Mesodermal cell (in vitro differentiated cells): ENCODE measurements at regions not wholly inside any gene's neighbourhood (a gene's known extent, or its start where the extent isn't known, plus 50 kb on each side); places are given as distances from the start of the nearest gene placed in this dataset.

Source experiments
- H3K27ac ChIP-seq: 2 replicates; pipeline ENCODE4 v1.7.0; 2013; ENCODE audit warnings: mild to moderate bottlenecking, low read depth, low read length, moderate library complexity; ENCODE audit not compliant: severe bottlenecking
- H3K36me3 ChIP-seq: 2 replicates; pipeline ENCODE4 v1.7.1; 2013; ENCODE audit warnings: mild to moderate bottlenecking, low read length, moderate library complexity; ENCODE audit not compliant: control insufficient read depth, insufficient read depth
- H3K4me1 ChIP-seq: one replicate; pipeline ENCODE4 v1.7.1; 2013; ENCODE audit warnings: mild to moderate bottlenecking, low read length; ENCODE audit not compliant: insufficient read depth, control insufficient read depth, poor library complexity, severe bottlenecking
- H3K4me3 ChIP-seq: 2 replicates; pipeline ENCODE4 v1.7.0; 2013; ENCODE audit warnings: low read length, control low read depth, mild to moderate bottlenecking; ENCODE audit not compliant: insufficient read depth, poor library complexity, severe bottlenecking; ENCODE audit errors: extremely low read depth
- H3K9me3 ChIP-seq: 2 replicates; pipeline ENCODE4 v1.7.1; 2013; ENCODE audit warnings: mild to moderate bottlenecking, low read length, moderate library complexity; ENCODE audit not compliant: control insufficient read depth
- WGBS, 2 experiments: methylation state at CpG; one replicate each; pipeline ENCODE4 v1.1.5; 2013; ENCODE audit warnings: missing lambda C conversion rate in 2 of 2; ENCODE audit not compliant: insufficient coverage in 2 of 2; 5-methylcytosine and 5-hydroxymethylcytosine counted together

- no peaks in the 10 kb centered on the region for H3K36me3 ChIP-seq
- no CpG with 5 or more reads among the region's 2 CpGs for WGBS, 2 experiments
- peak overlapping the region; percentile 31 for H3K27ac ChIP-seq
- no peaks in the 10 kb centered on the region for H3K4me1 ChIP-seq
- H3K9me3 ChIP-seq = no peaks in the 10 kb centered on the region
- H3K4me3 ChIP-seq = no peak overlapping the region
Observed at GRCh38 chr2:78383576-78383975, 641.9 kb upstream of the REG3G start.

- Histone ChIP-seq H3K27ac (no peak overlapping the region), H3K4me1 (no peaks in the 10 kb centered on the region), H3K4me3 (no peak overlapping the region), H3K36me3 (no peaks in the 10 kb centered on the region), H3K9me3 (no peaks in the 10 kb centered on the region)
- WGBS, 2 experiments = 94 to 98% methylated on average over 3 to 6 of the region's 6 CpGs
Observed at GRCh38 chr2:78397198-78397597, 628.3 kb upstream of the REG3G start.

DNA sequence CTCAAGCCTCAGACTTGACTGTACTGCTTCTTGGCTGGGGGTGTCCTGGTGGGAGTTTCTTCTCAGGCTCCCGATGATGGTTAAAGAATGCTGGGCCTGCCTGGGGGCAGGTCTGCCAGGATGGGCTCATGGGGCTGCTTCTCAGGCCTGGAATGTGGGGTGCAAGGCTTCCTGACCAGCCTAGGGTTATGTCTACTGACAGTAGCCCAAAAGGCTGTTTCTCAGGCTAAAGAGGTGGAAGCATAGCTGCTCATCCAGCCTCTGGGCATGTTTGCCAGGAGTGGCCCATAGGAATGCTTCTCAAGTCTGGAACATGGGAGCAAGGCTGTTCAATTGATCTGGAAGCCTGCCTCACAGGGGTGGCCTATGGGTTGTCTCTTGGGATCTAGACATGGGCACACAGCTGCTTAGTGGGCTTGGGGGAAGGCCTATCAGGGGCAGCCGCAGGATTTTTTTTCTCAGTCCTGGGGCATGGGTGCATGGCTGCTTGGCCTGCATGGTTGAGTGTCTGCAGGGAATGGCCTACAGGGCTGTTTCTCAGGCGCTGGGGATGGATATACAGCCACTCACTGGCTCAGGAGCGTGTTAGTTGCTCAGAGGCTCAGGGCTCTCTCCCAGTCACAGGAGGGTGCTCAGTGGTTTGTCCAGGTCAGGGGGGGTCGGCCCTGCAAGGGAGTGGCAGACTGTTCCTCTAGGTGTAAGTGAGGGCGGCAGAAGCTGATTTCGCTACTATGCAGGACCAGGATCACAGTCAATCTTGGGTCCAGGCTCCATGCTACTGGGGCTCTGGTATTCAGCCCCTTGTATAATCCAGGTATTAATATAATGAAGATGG lies 617.3 kb upstream of the REG3G start:
- Histone ChIP-seq H3K4me1 (no peaks in the 10 kb centered on the region), H3K36me3 (no peaks in the 10 kb centered on the region), H3K27ac (no peak overlapping the region), H3K4me3 (no peak overlapping the region), H3K9me3 (no peaks in the 10 kb centered on the region)
- 87 to 89% methylated on average over 3 to 6 of the region's 7 CpGs for WGBS, 2 experiments

GRCh38 chr2:78408795-78409118 lies 616.7 kb upstream of the REG3G start:
- WGBS, 2 experiments = 94 to 100% methylated on average over 2 of the region's 2 CpGs
- Histone ChIP-seq H3K4me1 (no peaks in the 10 kb centered on the region), H3K27ac (no peak overlapping the region), H3K36me3 (no peaks in the 10 kb centered on the region), H3K9me3 (no peaks in the 10 kb centered on the region), H3K4me3 (no peak overlapping the region)

DNA sequence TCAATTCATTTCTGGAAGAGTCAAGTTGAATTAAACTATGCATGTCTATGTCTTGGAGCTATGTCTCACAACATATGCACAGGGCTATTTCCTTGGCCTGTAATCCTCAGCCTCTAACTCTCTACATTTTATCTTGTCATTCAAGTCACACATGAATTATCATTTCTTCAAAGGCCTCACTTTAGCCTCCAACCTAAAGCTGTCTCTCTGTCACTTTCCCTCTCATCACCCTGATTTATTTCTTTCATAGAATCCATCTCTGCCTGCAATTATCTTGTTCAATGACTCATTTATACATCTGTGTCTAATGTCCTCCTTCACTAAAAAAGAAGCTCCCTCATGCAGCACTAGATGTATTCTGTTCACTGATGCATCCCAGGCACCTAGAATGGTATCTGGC lies 614.2 kb upstream of the REG3G start:
- H3K4me1 ChIP-seq = no peaks in the 10 kb centered on the region
- no peak overlapping the region for H3K4me3 ChIP-seq
- H3K36me3 ChIP-seq = no peaks in the 10 kb centered on the region
- no peaks in the 10 kb centered on the region for H3K9me3 ChIP-seq
- no peak overlapping the region for H3K27ac ChIP-seq

DNA sequence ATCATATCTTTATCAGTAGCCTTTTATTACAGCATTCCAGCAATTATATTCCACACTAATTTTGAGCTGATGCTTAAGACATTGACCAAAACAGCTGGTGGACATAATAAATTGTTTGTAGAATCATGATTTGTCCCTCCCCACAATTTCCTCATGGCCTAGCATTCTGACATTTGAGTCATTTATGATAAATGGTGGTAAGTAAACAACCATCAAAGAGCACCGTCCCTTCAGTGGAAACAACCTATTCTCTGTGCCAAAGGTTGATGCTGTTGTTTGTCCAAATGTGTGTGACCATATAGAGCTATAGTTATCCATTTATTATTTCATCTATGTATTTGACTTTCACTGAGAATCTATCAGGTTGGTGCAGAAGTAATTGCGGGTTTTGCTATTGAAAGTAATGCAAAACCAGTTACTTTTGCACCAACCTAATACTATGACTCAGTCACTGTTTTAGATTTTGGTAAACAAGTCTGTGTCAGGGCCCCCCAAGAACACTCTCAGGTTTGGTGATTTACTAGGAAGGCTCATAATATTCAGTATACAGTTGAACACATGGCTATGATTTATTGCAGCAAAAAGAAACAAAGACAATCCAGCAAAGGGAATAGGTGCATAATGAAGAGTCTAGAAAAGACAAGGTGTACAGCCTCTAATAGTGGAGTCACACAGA lies 608.7 kb upstream of the REG3G start:
- Histone ChIP-seq H3K27ac (peak overlapping the region; percentile 75), H3K9me3 (no peaks in the 10 kb centered on the region), H3K4me1 (no peaks in the 10 kb centered on the region), H3K36me3 (no peaks in the 10 kb centered on the region), H3K4me3 (no peak overlapping the region)
- WGBS, 2 experiments = no CpG with 5 or more reads among the region's 2 CpGs

DNA sequence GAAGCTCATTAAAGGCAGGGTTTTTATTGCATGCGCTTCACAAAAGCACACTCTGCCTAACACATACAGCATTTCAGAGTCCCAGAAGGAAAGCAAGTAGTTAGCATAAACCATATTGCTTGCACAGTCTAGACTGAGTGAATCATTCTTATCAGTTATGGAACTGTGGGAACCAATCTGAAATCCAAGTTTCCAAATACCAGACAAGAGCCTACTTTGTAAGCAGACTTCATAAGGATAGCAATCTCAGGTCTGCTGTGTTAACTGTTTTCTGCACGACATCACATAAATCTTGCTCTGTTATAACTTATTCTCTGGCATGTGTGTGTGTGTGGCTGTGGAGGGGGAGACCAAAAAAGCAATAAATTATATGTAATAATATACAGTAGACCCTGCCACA lies 608.1 kb upstream of the REG3G start:
- Histone ChIP-seq H3K36me3 (no peaks in the 10 kb centered on the region), H3K4me3 (no peak overlapping the region), H3K9me3 (no peaks in the 10 kb centered on the region), H3K4me1 (no peaks in the 10 kb centered on the region), H3K27ac (peak overlapping the region; percentile 75)
- WGBS, 2 experiments = 73 to 100% methylated on average over 1 of the region's 2 CpGs

- no peaks in the 10 kb centered on the region for H3K36me3 ChIP-seq
- no peak overlapping the region for H3K4me3 ChIP-seq
- H3K27ac ChIP-seq = no peak overlapping the region
- H3K4me1 ChIP-seq = no peaks in the 10 kb centered on the region
- H3K9me3 ChIP-seq = no peaks in the 10 kb centered on the region
- WGBS, 2 experiments = 88% methylated on average over 1 of the region's 2 CpGs; no CpG with 5 or more reads in 1 of the 2 experiments
Observed at GRCh38 chr2:78418021-78418420, 607.5 kb upstream of the REG3G start.

DNA sequence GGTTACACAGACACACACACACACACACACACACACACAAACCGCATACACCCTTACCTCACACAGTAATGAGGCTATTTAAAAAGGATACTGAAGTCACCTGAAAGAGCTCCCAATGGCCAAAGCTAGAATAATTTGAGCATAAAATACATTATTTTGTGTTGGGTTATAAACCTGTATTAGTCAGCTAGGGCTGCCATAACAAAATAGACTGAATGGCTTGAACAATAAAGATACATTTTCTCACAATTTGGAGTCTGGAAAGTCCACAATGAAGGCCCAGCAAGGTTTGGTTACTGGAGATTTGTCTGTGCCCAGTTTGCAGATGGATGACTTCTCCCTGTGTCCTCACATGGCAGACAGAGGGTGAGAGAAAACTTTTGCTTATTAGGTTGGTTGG lies 605.4 kb upstream of the REG3G start:
- no CpG with 5 or more reads among the region's 1 CpG for WGBS, 2 experiments
- Histone ChIP-seq H3K4me1 (no peaks in the 10 kb centered on the region), H3K4me3 (no peak overlapping the region), H3K27ac (no peak overlapping the region), H3K9me3 (no peaks in the 10 kb centered on the region), H3K36me3 (no peaks in the 10 kb centered on the region)

GRCh38 chr2:78423631-78424030 lies 601.9 kb upstream of the REG3G start:
- WGBS, 2 experiments = no CpG with 5 or more reads among the region's 1 CpG
- Histone ChIP-seq H3K36me3 (no peaks in the 10 kb centered on the region), H3K4me3 (no peak overlapping the region), H3K9me3 (no peaks in the 10 kb centered on the region), H3K4me1 (no peaks in the 10 kb centered on the region), H3K27ac (no peak overlapping the region)

- Histone ChIP-seq H3K27ac (no peak overlapping the region), H3K36me3 (no peaks in the 10 kb centered on the region), H3K9me3 (no peaks in the 10 kb centered on the region), H3K4me1 (no peaks in the 10 kb centered on the region), H3K4me3 (no peak overlapping the region)
- WGBS, 2 experiments = 100% methylated on average over 2 of the region's 6 CpGs; no CpG with 5 or more reads in 1 of the 2 experiments
Observed at GRCh38 chr2:78427170-78427569, 598.3 kb upstream of the REG3G start.
